ENCODE measurements at regions not wholly inside any gene's neighbourhood (a gene's known extent, or its start where the extent isn't known, plus 50 kb on each side); places are given as distances from the start of the nearest gene placed in this dataset.

DNA sequence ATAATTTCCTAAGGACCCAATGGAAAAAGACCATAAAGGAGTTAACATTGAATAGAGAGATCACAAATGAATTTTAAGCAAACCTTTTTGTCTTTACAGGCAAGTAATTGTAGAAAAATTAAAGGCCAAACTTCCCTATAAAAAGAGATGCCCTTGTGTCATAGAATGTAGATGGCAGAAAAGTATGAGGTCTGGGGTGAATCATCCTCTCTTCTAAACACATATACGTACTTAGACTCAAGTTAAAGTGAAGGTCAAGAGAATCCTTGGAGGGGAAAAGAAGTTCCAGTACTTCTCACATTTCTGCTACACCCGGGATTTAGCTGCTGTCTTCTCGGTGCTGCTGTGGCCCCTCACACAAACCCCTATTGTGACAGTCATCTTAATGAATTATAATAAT lies 116.2 kb upstream of the ARID2 start:
- H3K27me3 ChIP-seq (ENCODE audit: insufficient read depth, poor library complexity, severe bottlenecking), result no peaks in the 10 kb centered on the region
- no peak overlapping the region for H3K4me3 ChIP-seq (replicated peaks; ENCODE audit: insufficient read depth, low read length)
- no peak overlapping the region for H3K27ac ChIP-seq (replicated peaks)
- no peak for DNase-seq (ENCODE audit: low read depth in 1 of 2, low spot score in 1 of 2)
- no peak for TF ChIP-seq GABPA (IDR thresholded peaks at IDR 0.05; ENCODE audit: low read depth)
- TF ChIP-seq, protein P1, sequence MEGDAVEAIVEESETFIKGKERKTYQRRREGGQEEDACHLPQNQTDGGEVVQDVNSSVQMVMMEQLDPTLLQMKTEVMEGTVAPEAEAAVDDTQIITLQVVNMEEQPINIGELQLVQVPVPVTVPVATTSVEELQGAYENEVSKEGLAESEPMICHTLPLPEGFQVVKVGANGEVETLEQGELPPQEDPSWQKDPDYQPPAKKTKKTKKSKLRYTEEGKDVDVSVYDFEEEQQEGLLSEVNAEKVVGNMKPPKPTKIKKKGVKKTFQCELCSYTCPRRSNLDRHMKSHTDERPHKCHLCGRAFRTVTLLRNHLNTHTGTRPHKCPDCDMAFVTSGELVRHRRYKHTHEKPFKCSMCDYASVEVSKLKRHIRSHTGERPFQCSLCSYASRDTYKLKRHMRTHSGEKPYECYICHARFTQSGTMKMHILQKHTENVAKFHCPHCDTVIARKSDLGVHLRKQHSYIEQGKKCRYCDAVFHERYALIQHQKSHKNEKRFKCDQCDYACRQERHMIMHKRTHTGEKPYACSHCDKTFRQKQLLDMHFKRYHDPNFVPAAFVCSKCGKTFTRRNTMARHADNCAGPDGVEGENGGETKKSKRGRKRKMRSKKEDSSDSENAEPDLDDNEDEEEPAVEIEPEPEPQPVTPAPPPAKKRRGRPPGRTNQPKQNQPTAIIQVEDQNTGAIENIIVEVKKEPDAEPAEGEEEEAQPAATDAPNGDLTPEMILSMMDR (IDR thresholded peaks at IDR 0.05; ENCODE audit: insufficient read depth, low read length), result no peak

DNA sequence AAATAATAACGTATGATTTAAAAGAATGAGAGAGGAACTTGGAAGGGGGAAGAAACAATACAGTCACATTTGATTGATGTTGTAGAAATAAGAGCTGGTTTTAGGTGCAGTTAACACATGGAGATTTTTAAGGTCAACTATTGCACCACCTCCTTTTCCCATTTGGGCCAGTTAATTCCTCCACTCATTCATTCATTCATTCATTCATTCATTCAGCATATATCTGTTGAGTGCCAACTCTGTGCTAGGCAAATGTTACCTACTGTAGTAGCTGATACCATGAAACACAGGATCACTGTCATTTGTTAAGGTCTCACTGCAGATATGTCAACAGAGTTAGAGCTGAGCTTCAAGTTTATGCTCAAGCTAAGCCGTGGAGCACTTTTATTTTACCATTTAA lies 115.7 kb upstream of the ARID2 start:
- no peak for DNase-seq (ENCODE audit: low read depth in 1 of 2, low spot score in 1 of 2)
- TF ChIP-seq GABPA (IDR thresholded peaks at IDR 0.05; ENCODE audit: low read depth), result no peak
- TF ChIP-seq POLR2AphosphoS5 (IDR thresholded peaks at IDR 0.05; ENCODE audit: low read depth), result no peak
- no peak for TF ChIP-seq SPI1 (IDR thresholded peaks at IDR 0.05; ENCODE audit: borderline replicate concordance, low read depth)
- TF ChIP-seq, protein P2, sequence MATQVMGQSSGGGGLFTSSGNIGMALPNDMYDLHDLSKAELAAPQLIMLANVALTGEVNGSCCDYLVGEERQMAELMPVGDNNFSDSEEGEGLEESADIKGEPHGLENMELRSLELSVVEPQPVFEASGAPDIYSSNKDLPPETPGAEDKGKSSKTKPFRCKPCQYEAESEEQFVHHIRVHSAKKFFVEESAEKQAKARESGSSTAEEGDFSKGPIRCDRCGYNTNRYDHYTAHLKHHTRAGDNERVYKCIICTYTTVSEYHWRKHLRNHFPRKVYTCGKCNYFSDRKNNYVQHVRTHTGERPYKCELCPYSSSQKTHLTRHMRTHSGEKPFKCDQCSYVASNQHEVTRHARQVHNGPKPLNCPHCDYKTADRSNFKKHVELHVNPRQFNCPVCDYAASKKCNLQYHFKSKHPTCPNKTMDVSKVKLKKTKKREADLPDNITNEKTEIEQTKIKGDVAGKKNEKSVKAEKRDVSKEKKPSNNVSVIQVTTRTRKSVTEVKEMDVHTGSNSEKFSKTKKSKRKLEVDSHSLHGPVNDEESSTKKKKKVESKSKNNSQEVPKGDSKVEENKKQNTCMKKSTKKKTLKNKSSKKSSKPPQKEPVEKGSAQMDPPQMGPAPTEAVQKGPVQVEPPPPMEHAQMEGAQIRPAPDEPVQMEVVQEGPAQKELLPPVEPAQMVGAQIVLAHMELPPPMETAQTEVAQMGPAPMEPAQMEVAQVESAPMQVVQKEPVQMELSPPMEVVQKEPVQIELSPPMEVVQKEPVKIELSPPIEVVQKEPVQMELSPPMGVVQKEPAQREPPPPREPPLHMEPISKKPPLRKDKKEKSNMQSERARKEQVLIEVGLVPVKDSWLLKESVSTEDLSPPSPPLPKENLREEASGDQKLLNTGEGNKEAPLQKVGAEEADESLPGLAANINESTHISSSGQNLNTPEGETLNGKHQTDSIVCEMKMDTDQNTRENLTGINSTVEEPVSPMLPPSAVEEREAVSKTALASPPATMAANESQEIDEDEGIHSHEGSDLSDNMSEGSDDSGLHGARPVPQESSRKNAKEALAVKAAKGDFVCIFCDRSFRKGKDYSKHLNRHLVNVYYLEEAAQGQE (IDR thresholded peaks at IDR 0.05; ENCODE audit: insufficient replicate concordance, low read depth), result no peak
- TF ChIP-seq, protein P1 (IDR thresholded peaks at IDR 0.05; ENCODE audit: insufficient read depth, low read length), result no peak
- H3K4me3 ChIP-seq (replicated peaks; ENCODE audit: insufficient read depth, low read length), result no peak overlapping the region
- H3K27me3 ChIP-seq (ENCODE audit: insufficient read depth, poor library complexity, severe bottlenecking), result no peaks in the 10 kb centered on the region
- no peak overlapping the region for H3K27ac ChIP-seq (replicated peaks)

DNA sequence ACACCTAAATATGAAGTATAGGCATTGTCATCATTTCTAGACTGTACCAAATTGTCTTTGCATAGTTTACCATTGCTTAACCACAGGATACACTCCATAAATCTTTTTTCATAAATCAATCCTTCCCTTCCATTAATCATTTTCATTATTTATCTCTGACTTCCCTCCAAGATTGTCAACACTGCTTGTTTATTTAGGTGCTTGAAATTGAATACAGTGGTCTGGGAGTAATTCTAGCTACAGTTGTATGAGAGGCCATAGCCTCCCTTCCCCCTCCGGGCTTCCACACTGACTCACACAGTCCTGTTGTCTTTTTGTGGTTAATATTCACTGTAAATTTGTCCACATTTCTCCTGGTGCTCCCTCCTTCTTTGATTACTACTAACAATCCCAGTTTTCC lies 114.2 kb upstream of the ARID2 start:
- DNase-seq (ENCODE audit: low read depth in 1 of 2, low spot score in 1 of 2), result no peak
- Histone ChIP-seq H3K27ac (replicated peaks) (no peak overlapping the region), H3K4me3 (replicated peaks; ENCODE audit: insufficient read depth, low read length) (no peak overlapping the region), H3K27me3 (ENCODE audit: insufficient read depth, poor library complexity, severe bottlenecking) (no peaks in the 10 kb centered on the region)
- TF ChIP-seq POLR2AphosphoS5 (IDR thresholded peaks at IDR 0.05; ENCODE audit: low read depth), result no peak
- no peak for TF ChIP-seq SPI1 (IDR thresholded peaks at IDR 0.05; ENCODE audit: borderline replicate concordance, low read depth)
- no peak for TF ChIP-seq GABPA (IDR thresholded peaks at IDR 0.05; ENCODE audit: low read depth)
- TF ChIP-seq, protein P1 (IDR thresholded peaks at IDR 0.05; ENCODE audit: insufficient read depth, low read length), result no peak
- TF ChIP-seq, protein P2 (IDR thresholded peaks at IDR 0.05; ENCODE audit: insufficient replicate concordance, low read depth), result no peak

DNA sequence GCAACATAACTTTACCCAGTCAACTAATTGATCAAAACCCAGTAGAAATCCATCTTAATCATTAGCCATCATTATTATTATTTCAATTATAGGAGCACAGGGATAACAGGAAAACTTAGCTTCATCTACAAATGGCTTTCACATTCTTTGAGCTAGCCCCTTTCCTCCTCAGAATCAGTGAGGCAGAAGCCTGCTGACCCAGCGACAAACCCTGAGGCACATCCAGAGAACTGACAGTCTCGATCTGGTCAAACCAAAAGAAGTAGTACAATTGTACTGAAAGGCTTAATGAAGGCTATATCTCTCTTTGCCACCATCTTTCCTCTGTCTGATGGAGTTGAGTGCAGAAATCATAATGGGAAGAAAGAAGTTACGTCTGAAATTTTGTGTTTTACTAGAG lies 109.8 kb upstream of the ARID2 start:
- Histone ChIP-seq H3K4me3 (replicated peaks; ENCODE audit: insufficient read depth, low read length) (no peak overlapping the region), H3K27me3 (ENCODE audit: insufficient read depth, poor library complexity, severe bottlenecking) (no peaks in the 10 kb centered on the region), H3K27ac (replicated peaks) (no peak overlapping the region)
- TF ChIP-seq POLR2AphosphoS5 (IDR thresholded peaks at IDR 0.05; ENCODE audit: low read depth) (no peak), GABPA (IDR thresholded peaks at IDR 0.05; ENCODE audit: low read depth) (no peak), SPI1 (IDR thresholded peaks at IDR 0.05; ENCODE audit: borderline replicate concordance, low read depth) (no peak)
- TF ChIP-seq, protein P2 (IDR thresholded peaks at IDR 0.05; ENCODE audit: insufficient replicate concordance, low read depth), result no peak
- TF ChIP-seq, protein P1 (IDR thresholded peaks at IDR 0.05; ENCODE audit: insufficient read depth, low read length), result no peak
- no peak for DNase-seq (ENCODE audit: low read depth in 1 of 2, low spot score in 1 of 2)

Measured in HL-60 (cell line).